AG09319 (cell line): ENCODE measurements at regions not wholly inside any gene's neighbourhood (a gene's known extent, or its start where the extent isn't known, plus 50 kb on each side); places are given as distances from the start of the nearest gene placed in this dataset.

Experiments
- DNase-seq: peaks from one replicate; pipeline ENCODE4 v3.0.0-alpha.2; 2010; ENCODE audit warnings: low read depth; ENCODE audit errors: extremely low read depth
- TF ChIP-seq, protein P1 (sequence below): IDR thresholded peaks from 2 replicates; pipeline ENCODE4 v1.5.1; 2011; ENCODE audit warnings: low read depth, mild to moderate bottlenecking, inconsistent platforms, low read length, moderate library complexity

DNA sequence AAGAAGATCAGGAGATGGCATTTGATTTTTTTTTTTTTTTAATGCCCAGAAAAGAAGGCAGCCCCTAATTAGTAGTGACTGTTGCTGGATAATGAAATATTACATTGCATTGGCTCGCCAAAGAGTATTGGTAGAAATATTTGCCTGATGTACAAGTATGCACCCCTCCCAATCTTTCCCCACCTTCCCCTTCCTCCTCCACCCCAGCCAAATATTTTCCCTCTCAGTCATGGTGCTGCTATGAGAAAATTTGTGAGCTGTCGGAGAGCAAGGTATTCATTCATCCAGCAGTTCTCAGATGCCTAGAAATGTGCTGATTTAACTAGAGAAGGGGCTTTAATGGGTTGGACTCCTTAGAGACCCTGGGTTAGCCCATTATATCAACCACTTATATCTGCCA, 50.5 kb upstream of the IKBKE start:
- peak; percentile 10 for DNase-seq
- TF ChIP-seq, protein P1, sequence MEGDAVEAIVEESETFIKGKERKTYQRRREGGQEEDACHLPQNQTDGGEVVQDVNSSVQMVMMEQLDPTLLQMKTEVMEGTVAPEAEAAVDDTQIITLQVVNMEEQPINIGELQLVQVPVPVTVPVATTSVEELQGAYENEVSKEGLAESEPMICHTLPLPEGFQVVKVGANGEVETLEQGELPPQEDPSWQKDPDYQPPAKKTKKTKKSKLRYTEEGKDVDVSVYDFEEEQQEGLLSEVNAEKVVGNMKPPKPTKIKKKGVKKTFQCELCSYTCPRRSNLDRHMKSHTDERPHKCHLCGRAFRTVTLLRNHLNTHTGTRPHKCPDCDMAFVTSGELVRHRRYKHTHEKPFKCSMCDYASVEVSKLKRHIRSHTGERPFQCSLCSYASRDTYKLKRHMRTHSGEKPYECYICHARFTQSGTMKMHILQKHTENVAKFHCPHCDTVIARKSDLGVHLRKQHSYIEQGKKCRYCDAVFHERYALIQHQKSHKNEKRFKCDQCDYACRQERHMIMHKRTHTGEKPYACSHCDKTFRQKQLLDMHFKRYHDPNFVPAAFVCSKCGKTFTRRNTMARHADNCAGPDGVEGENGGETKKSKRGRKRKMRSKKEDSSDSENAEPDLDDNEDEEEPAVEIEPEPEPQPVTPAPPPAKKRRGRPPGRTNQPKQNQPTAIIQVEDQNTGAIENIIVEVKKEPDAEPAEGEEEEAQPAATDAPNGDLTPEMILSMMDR = no peak

GRCh38 chr1:206420471-206420870, 49.8 kb upstream of the IKBKE start:
- TF ChIP-seq, protein P1 = no peak
- DNase-seq = no peak
